Mucosa of descending colon (tissue), 3 donors: ENCODE measurements at regions not wholly inside any gene's neighbourhood (a gene's known extent, or its start where the extent isn't known, plus 50 kb on each side); places are given as distances from the start of the nearest gene placed in this dataset.

Experiments used
- ATAC-seq: fragments of 200-7000 bp; cut with Tn5 transposase; one replicate; pipeline ENCODE4 v1.9.1; 2020; ENCODE audit warnings: mild to moderate bottlenecking, moderate library complexity
- DNase-seq, 3 donors: peaks; one replicate each; pipeline ENCODE4 v3.0.0-alpha.2; 2020
- H3K36me3 ChIP-seq: fragments of 200-600 bp; one replicate; pipeline ENCODE4 v1.8.0; 2021; ENCODE audit warnings: low read depth, mild to moderate bottlenecking
- H3K4me1 ChIP-seq: fragments of 200-600 bp; one replicate; pipeline ENCODE4 v1.8.0; 2021; ENCODE audit warnings: low read depth, mild to moderate bottlenecking
- H3K4me3 ChIP-seq: fragments of 200-600 bp; one replicate; pipeline ENCODE4 v1.8.0; 2021; ENCODE audit warnings: mild to moderate bottlenecking
- H3K9me3 ChIP-seq: fragments of 200-600 bp; one replicate; pipeline ENCODE4 v1.8.0; 2021; ENCODE audit warnings: mild to moderate bottlenecking
- CTCF ChIP-seq: fragments of 200-600 bp; IDR thresholded peaks from one replicate; pipeline ENCODE4 v1.8.0; 2022; ENCODE audit warnings: antibody characterized with exemption, mild to moderate bottlenecking
- intact Hi-C, 2 donors: fragments of 100-400 bp; cut with DNase I in 1 of 2; cut with micrococcal nuclease in 1 of 2; formaldehyde crosslinking; loops; one replicate each; pipeline versions ENCODE4 v1.11.0 to v1.11.1; 2022; cut with DNase I, micrococcal nuclease
- donor health status: DM: no; HTN: no; CAD: no; lungs with moderate emphysema.
- donor health status: DM: no; HTN: no; CAD: no.
- donor health status: DM: no; HTN: yes; CAD: no.

- intact Hi-C loops = no loop called here
- no peak for ATAC-seq
Measured at GRCh38 chr17:71392715-71393567, 727.9 kb upstream of the SOX9 start.

GRCh38 chr17:71395901-71396300, 724.9 kb upstream of the SOX9 start:
- H3K36me3 ChIP-seq = no peaks in the 10 kb centered on the region
- TF ChIP-seq CTCF = no peak
- H3K9me3 ChIP-seq = no peaks in the 10 kb centered on the region
- DNase-seq (no peak), ATAC-seq (no peak)
- H3K4me1 ChIP-seq = no peaks in the 10 kb centered on the region
- no peak overlapping the region for H3K4me3 ChIP-seq
- intact Hi-C loops = no loop called here

More at GRCh38 chr17:71392715-71393567, 727.9 kb upstream of the SOX9 start:
- TF ChIP-seq CTCF = no peak
- H3K4me3 ChIP-seq = no peak overlapping the region
- DNase-seq = no peak
- no peaks in the 10 kb centered on the region for H3K4me1 ChIP-seq
- no peaks in the 10 kb centered on the region for H3K9me3 ChIP-seq
- H3K36me3 ChIP-seq = no peaks in the 10 kb centered on the region

- intact Hi-C loops = no loop called here
- TF ChIP-seq CTCF = no peak
- Histone ChIP-seq H3K36me3 (no peaks in the 10 kb centered on the region), H3K4me3 (no peak overlapping the region), H3K9me3 (no peaks in the 10 kb centered on the region), H3K4me1 (no peaks in the 10 kb centered on the region)
- DNase-seq (no peak), ATAC-seq (no peak)
Measured at GRCh38 chr17:71396711-71397110, 724.1 kb upstream of the SOX9 start.

- intact Hi-C loops = no loop called here
- H3K4me3 ChIP-seq = no peak overlapping the region
- TF ChIP-seq CTCF = no peak
- no peaks in the 10 kb centered on the region for H3K36me3 ChIP-seq
- H3K4me1 ChIP-seq = no peaks in the 10 kb centered on the region
- DNase-seq (no peak), ATAC-seq (no peak)
- H3K9me3 ChIP-seq = no peaks in the 10 kb centered on the region
Measured at GRCh38 chr17:71398025-71398424, 722.8 kb upstream of the SOX9 start.

GRCh38 chr17:71398800-71399219, 722.0 kb upstream of the SOX9 start:
- Histone ChIP-seq H3K9me3 (no peaks in the 10 kb centered on the region), H3K36me3 (no peaks in the 10 kb centered on the region), H3K4me1 (no peaks in the 10 kb centered on the region), H3K4me3 (no peak overlapping the region)
- intact Hi-C loops = no loop called here
- no peak for ATAC-seq
- DNase-seq = no peak
- no peak for TF ChIP-seq CTCF
